Fibroblast of skin of abdomen (primary cell): ENCODE measurements at regions not wholly inside any gene's neighbourhood (a gene's known extent, or its start where the extent isn't known, plus 50 kb on each side); places are given as distances from the start of the nearest gene placed in this dataset.

Experiments
- DNase-seq: peaks from one replicate; pipeline ENCODE4 v3.0.0-alpha.2; 2013

GRCh38 chr4:141783770-141784169, 147.4 kb downstream of the IL15 start:
- no peak for DNase-seq

- DNase-seq = peak; percentile 77
These were observed 150.6 kb downstream of the IL15 start for GRCh38 chr4:141786946-141787345.

- peak; percentile 28 for DNase-seq
These were observed 152.0 kb downstream of the IL15 start for GRCh38 chr4:141788169-141788915.

GRCh38 chr4:141789716-141790115, 153.3 kb downstream of the IL15 start:
- DNase-seq = no peak

GRCh38 chr4:141792164-141792563, 155.8 kb downstream of the IL15 start:
- no peak for DNase-seq

GRCh38 chr4:141797966-141798365, 161.6 kb downstream of the IL15 start:
- DNase-seq = peak; percentile 31

GRCh38 chr4:141801558-141801957, 165.2 kb downstream of the IL15 start:
- no peak for DNase-seq

GRCh38 chr4:141802333-141802732, 165.9 kb downstream of the IL15 start:
- DNase-seq = peak; percentile 95

- peak; percentile 54 for DNase-seq
These were observed 168.5 kb downstream of the IL15 start for GRCh38 chr4:141804836-141805235.

- peak; percentile 67 for DNase-seq
These were observed 170.9 kb downstream of the IL15 start for GRCh38 chr4:141807103-141807891.

GRCh38 chr4:141810038-141810711, 173.8 kb downstream of the IL15 start:
- DNase-seq = peak; percentile 38

GRCh38 chr4:141810712-141811375, 174.5 kb downstream of the IL15 start:
- peak; percentile 28 for DNase-seq

- no peak for DNase-seq
These were observed 175.8 kb downstream of the IL15 start for GRCh38 chr4:141812158-141812557.

- no peak for DNase-seq
These were observed 178.1 kb downstream of the IL15 start for GRCh38 chr4:141814499-141814898.

GRCh38 chr4:141815646-141816045, 179.3 kb downstream of the IL15 start:
- no peak for DNase-seq

GRCh38 chr4:141826260-141826659, 189.9 kb downstream of the IL15 start:
- no peak for DNase-seq

- no peak for DNase-seq
These were observed 196.8 kb downstream of the IL15 start for GRCh38 chr4:141833209-141833608.

GRCh38 chr4:141840299-141840986, 204.1 kb downstream of the IL15 start:
- DNase-seq = no peak

- DNase-seq = no peak
These were observed 206.8 kb downstream of the IL15 start for GRCh38 chr4:141843136-141843535.

- DNase-seq = no peak
These were observed 209.5 kb downstream of the IL15 start for GRCh38 chr4:141845901-141846300.

- no peak for DNase-seq
These were observed 213.0 kb downstream of the IL15 start for GRCh38 chr4:141849367-141849766.

- DNase-seq = no peak
These were observed 213.4 kb downstream of the IL15 start for GRCh38 chr4:141849778-141850177.
